AG10803 (cell line): ENCODE measurements at regions not wholly inside any gene's neighbourhood (a gene's known extent, or its start where the extent isn't known, plus 50 kb on each side); places are given as distances from the start of the nearest gene placed in this dataset.
"Not testable (repeated sequence)": the region's sequence is repeated elsewhere in the genome, so short reads cannot be mapped to it uniquely, and the experiment has no call there.

ENCODE experiments used
- DNase-seq: peaks from one replicate; pipeline ENCODE4 v3.0.0; 2010; ENCODE audit warnings: low read depth
- H3K4me3 ChIP-seq: 2 replicates; pipeline ENCODE4 v1.5.1; 2011; ENCODE audit warnings: mild to moderate bottlenecking, low read length, control low read depth
- CTCF ChIP-seq: conservative IDR thresholded peaks from 2 replicates; pipeline ENCODE4 v1.5.1; 2011; ENCODE audit warnings: mild to moderate bottlenecking, low read length, control low read depth, inconsistent platforms

- peak; percentile 58 for DNase-seq
- H3K4me3 ChIP-seq: no peak overlapping the region
These were observed 239.4 kb upstream of the KRR1 start for GRCh38 chr12:75750716-75751306.

GRCh38 chr12:75748990-75749389, 237.6 kb upstream of the KRR1 start:
- not testable (repeated sequence) for DNase-seq, H3K4me3 ChIP-seq

More at GRCh38 chr12:75750716-75751306, 239.4 kb upstream of the KRR1 start:
- TF ChIP-seq CTCF: no peak

- H3K4me3 ChIP-seq: no peak overlapping the region
- TF ChIP-seq CTCF: no peak
- no peak for DNase-seq
These were observed 236.7 kb upstream of the KRR1 start for GRCh38 chr12:75748136-75748535.

GRCh38 chr12:75747572-75748021, 236.2 kb upstream of the KRR1 start:
- no peak overlapping the region for H3K4me3 ChIP-seq
- no peak for TF ChIP-seq CTCF
- peak; percentile 74 for DNase-seq

GRCh38 chr12:75746621-75747020, 235.2 kb upstream of the KRR1 start:
- no peak for TF ChIP-seq CTCF
- no peak overlapping the region for H3K4me3 ChIP-seq
- DNase-seq: no peak

- no peak for TF ChIP-seq CTCF
- DNase-seq: no peak
- no peak overlapping the region for H3K4me3 ChIP-seq
These were observed 233.3 kb upstream of the KRR1 start for GRCh38 chr12:75744607-75745256.

- H3K4me3 ChIP-seq: no peak overlapping the region
- no peak for DNase-seq
- no peak for TF ChIP-seq CTCF
These were observed 231.6 kb upstream of the KRR1 start for GRCh38 chr12:75742961-75743360.
